GM18498 (cell line): ENCODE measurements at regions not wholly inside any gene's neighbourhood (a gene's known extent, or its start where the extent isn't known, plus 50 kb on each side); places are given as distances from the start of the nearest gene placed in this dataset.

Source experiments
- ATAC-seq: cut with Tn5 transposase; IDR thresholded peaks from one replicate; pipeline ENCODE4 v1.9.1; 2021; ENCODE audit warnings: mild to moderate bottlenecking, moderate library complexity; ENCODE audit not compliant: unreplicated experiment

GRCh38 chr5:67292201-67292940 lies 95.8 kb upstream of the CD180 start:
- no peak for ATAC-seq

- no peak for ATAC-seq
These were observed 95.1 kb upstream of the CD180 start for GRCh38 chr5:67291671-67292070.

GRCh38 chr5:67291066-67291465 lies 94.5 kb upstream of the CD180 start:
- no peak for ATAC-seq

- ATAC-seq: no peak
These were observed 94.1 kb upstream of the CD180 start for GRCh38 chr5:67290655-67291054.

GRCh38 chr5:67289763-67290521 lies 93.3 kb upstream of the CD180 start:
- ATAC-seq: no peak

GRCh38 chr5:67287510-67288268 lies 91.1 kb upstream of the CD180 start:
- ATAC-seq: no peak

GRCh38 chr5:67286006-67286405 lies 89.4 kb upstream of the CD180 start:
- no peak for ATAC-seq

- ATAC-seq: no peak
These were observed 87.4 kb upstream of the CD180 start for GRCh38 chr5:67283988-67284487.

- ATAC-seq: no peak
These were observed 86.8 kb upstream of the CD180 start for GRCh38 chr5:67283275-67283987.

GRCh38 chr5:67281874-67282273 lies 85.3 kb upstream of the CD180 start:
- ATAC-seq: no peak

GRCh38 chr5:67273689-67274356 lies 77.2 kb upstream of the CD180 start:
- ATAC-seq: no peak

- ATAC-seq: no peak
These were observed 76.0 kb upstream of the CD180 start for GRCh38 chr5:67272453-67273130.

- no peak for ATAC-seq
These were observed 71.8 kb upstream of the CD180 start for GRCh38 chr5:67268231-67269021.

- no peak for ATAC-seq
These were observed 71.1 kb upstream of the CD180 start for GRCh38 chr5:67267512-67268216.

GRCh38 chr5:67266654-67267350 lies 70.2 kb upstream of the CD180 start:
- no peak for ATAC-seq

- ATAC-seq: no peak
These were observed 69.4 kb upstream of the CD180 start for GRCh38 chr5:67265951-67266350.

GRCh38 chr5:67263656-67264408 lies 67.2 kb upstream of the CD180 start:
- ATAC-seq: no peak
